GM10266 (cell line): ENCODE measurements at regions not wholly inside any gene's neighbourhood (a gene's known extent, or its start where the extent isn't known, plus 50 kb on each side); places are given as distances from the start of the nearest gene placed in this dataset.

Source experiments
- DNase-seq: peaks from one replicate; pipeline ENCODE4 v3.0.0; 2012; ENCODE audit errors: extremely low spot score
- CTCF ChIP-seq: IDR thresholded peaks from 2 replicates; pipeline ENCODE4 v1.5.1; 2012; ENCODE audit warnings: mild to moderate bottlenecking, low read depth; ENCODE audit not compliant: control insufficient read depth, insufficient read depth; ENCODE audit errors: missing control alignments

DNA sequence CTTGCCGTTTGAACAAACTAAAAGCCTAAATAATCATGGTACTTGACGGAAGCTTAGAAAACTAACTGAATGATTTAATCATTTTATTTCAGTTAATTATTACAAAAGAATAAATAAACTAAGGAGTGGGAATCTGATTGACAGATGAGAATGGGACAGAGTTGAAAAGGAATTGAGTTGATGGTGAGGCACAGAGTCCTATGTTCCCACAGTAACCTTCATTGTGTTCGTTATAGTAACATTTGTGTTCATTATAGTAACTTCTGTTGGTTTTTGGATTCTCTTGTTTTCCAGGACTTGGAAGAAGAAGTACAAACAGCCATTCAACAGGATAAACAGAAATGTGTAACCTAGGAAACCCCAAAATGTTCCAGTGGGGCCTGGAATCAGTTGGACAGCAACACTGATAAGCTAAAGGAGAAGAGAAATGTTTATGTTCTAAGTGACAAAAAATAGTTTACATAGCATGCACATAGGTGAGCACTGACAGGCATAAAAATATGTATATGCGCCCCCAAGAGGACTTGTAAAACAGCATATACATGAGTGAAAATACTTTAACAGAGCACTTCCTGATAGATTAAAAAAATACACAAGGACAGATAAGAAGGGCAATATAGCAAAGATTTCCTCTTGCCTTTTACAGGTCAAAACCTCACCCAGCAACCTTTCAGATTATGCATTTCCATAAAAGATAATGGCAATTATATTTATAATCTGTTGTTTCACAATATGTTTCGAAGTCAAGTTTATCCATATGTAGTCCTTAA lies 218.6 kb upstream of the HTR2C start:
- TF ChIP-seq CTCF, result no peak
- DNase-seq, result no peak

GRCh38 chrX:114372937-114373336 lies 210.9 kb upstream of the HTR2C start:
- DNase-seq, result no peak
- TF ChIP-seq CTCF, result no peak

GRCh38 chrX:114390251-114390796 lies 193.6 kb upstream of the HTR2C start:
- no peak for DNase-seq
- TF ChIP-seq CTCF, result no peak
